H1 (cell line): ENCODE measurements at regions not wholly inside any gene's neighbourhood (a gene's known extent, or its start where the extent isn't known, plus 50 kb on each side); places are given as distances from the start of the nearest gene placed in this dataset.

Experiments used
- EP300 ChIP-seq, 2 experiments: IDR thresholded peaks; 1 replicate in 1 of 2; 2 replicates in 1 of 2; pipeline ENCODE4 v1.6.1; 2011 to 2012; ENCODE audit warnings: low read depth in 2 of 2, low read length in 2 of 2, mild to moderate bottlenecking in 2 of 2, borderline replicate concordance in 1 of 2, inconsistent platforms in 1 of 2, moderate library complexity in 1 of 2
- EZH2 ChIP-seq: fragments of 200-600 bp; sonication (generic); IDR thresholded peaks from 2 replicates; pipeline ENCODE4 v1.7.1; 2012; ENCODE audit warnings: low read depth, mild to moderate bottlenecking, moderate library complexity, low read length, inconsistent platforms; ENCODE audit not compliant: severe bottlenecking

GRCh38 chr5:118723021-118723338 lies 265.4 kb downstream of the DTWD2 start (continued):
- TF ChIP-seq EP300 (IDR thresholded peaks at IDR 0.05; ENCODE audit: borderline replicate concordance in 1 of 2, low read depth in 2 of 2, low read length in 2 of 2) (no peak), EZH2 (no peak)
- TF ChIP-seq, all 59 proteins: peak for 0
